ENCODE measurements at regions not wholly inside any gene's neighbourhood (a gene's known extent, or its start where the extent isn't known, plus 50 kb on each side); places are given as distances from the start of the nearest gene placed in this dataset.

GRCh38 chr15:96390986-96391385, 60.5 kb downstream of the NR2F2 start:
- no peak for TF ChIP-seq CTCF (IDR thresholded peaks at IDR 0.05; ENCODE audit: low read length, missing control alignments)
- no peak overlapping the region for H3K4me3 ChIP-seq (replicated peaks; ENCODE audit: low read depth, low read length)
- DNase-seq (ENCODE audit: low read depth), result no peak

- no peak for DNase-seq (ENCODE audit: low read depth)
- H3K4me3 ChIP-seq (replicated peaks; ENCODE audit: low read depth, low read length), result no peak overlapping the region
- TF ChIP-seq CTCF (IDR thresholded peaks at IDR 0.05; ENCODE audit: low read length, missing control alignments), result no peak
Observed at GRCh38 chr15:96392380-96393208, 62.1 kb downstream of the NR2F2 start.

GRCh38 chr15:96393209-96393513, 62.7 kb downstream of the NR2F2 start:
- no peak for TF ChIP-seq CTCF (IDR thresholded peaks at IDR 0.05; ENCODE audit: low read length, missing control alignments)
- no peak overlapping the region for H3K4me3 ChIP-seq (replicated peaks; ENCODE audit: low read depth, low read length)
- DNase-seq (ENCODE audit: low read depth), result no peak

DNA sequence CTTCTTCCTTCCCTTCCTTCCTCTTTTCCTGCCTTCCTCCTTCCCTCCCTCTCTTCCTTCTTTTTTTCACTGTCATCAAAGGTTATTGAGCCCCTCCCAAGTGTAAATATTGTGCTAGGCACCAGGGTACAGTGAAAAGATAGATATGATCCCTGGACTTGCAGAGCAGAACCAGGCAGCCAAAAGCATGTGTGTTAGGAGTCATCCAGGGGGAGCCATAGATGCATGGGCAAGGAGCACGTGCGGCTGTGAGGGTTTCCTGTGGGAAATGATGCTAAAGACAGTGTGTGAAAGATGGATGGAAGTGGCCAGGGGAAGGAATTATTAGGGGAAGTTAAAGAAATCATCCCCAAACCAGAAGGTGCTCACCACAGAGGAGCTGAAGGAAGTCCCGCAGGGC, 65.2 kb downstream of the NR2F2 start:
- DNase-seq (ENCODE audit: low read depth), result no peak
- no peak for TF ChIP-seq CTCF (IDR thresholded peaks at IDR 0.05; ENCODE audit: low read length, missing control alignments)
- no peak overlapping the region for H3K4me3 ChIP-seq (replicated peaks; ENCODE audit: low read depth, low read length)

- no peak for DNase-seq (ENCODE audit: low read depth)
- no peak overlapping the region for H3K4me3 ChIP-seq (replicated peaks; ENCODE audit: low read depth, low read length)
- TF ChIP-seq CTCF (IDR thresholded peaks at IDR 0.05; ENCODE audit: low read length, missing control alignments), result no peak
Observed at GRCh38 chr15:96398776-96399175, 68.3 kb downstream of the NR2F2 start.

DNA sequence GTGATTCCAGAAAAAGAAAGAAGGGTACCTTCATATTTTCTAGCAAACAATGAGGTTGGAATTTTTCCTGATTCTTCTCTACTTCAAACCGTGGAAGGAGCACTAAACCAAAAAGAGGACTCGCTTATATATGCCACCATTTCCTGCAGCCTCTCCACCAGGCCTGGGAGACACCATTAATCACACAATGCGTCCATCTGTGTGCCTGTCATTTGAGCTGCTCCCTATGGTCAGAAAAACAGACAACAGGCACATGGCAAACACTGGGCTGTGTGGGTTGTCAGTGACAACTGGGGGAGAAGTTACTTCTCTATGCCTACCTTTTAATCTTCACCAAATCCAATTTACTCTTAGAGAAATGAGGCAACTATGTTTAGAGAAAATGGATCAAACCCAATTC, 71.9 kb downstream of the NR2F2 start:
- H3K4me3 ChIP-seq (replicated peaks; ENCODE audit: low read depth, low read length), result no peak overlapping the region
- no peak for DNase-seq (ENCODE audit: low read depth)
- no peak for TF ChIP-seq CTCF (IDR thresholded peaks at IDR 0.05; ENCODE audit: low read length, missing control alignments)

DNA sequence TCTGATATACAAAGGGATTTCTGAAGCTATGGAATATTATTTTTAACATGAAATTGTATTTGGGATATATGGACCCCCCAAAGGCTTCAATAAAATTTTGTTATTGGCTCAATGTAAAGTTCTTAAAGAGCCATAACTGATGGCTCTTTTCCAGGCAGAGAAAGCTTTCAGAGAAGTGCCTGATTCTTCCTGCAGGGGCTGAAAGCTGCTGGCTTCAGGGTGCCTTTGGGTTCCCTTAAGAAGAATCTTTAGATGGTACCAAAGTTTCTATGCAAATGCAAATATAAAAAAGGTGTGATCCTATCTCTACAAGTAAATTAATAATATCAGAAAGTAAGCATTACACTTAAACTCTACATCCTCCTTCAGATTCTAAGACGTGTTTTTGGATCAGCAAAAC, 72.6 kb downstream of the NR2F2 start:
- TF ChIP-seq CTCF (IDR thresholded peaks at IDR 0.05; ENCODE audit: low read length, missing control alignments), result no peak
- no peak for DNase-seq (ENCODE audit: low read depth)
- H3K4me3 ChIP-seq (replicated peaks; ENCODE audit: low read depth, low read length), result no peak overlapping the region

Data from fibroblast of pulmonary artery (primary cell).